ENCODE measurements at regions not wholly inside any gene's neighbourhood (a gene's known extent, or its start where the extent isn't known, plus 50 kb on each side); places are given as distances from the start of the nearest gene placed in this dataset.

- Histone ChIP-seq H3K27me3 (no peaks in the 10 kb centered on the region), H3K27ac (no peak overlapping the region), H3K36me3 (no peaks in the 10 kb centered on the region), H3K4me3 (no peak overlapping the region), H3K4me1 (ENCODE audit: insufficient read depth) (no peaks in the 10 kb centered on the region), H3K9me3 (no peaks in the 10 kb centered on the region)
- no peak for TF ChIP-seq POLR2A (IDR thresholded peaks at IDR 0.05)
- no peak for TF ChIP-seq EP300 (IDR thresholded peaks at IDR 0.05)
- no peak for TF ChIP-seq CTCF (IDR thresholded peaks at IDR 0.05)
- WGBS, 3 donors: 74 to 91% (median 76%) methylated on average over 8 of the region's 8 CpGs
- no peak for DNase-seq
- intact Hi-C loops (cut with DNase I): no loop called here
Observed at GRCh38 chr7:145347271-145347670, 511.4 kb upstream of the TPK1 start.

GRCh38 chr7:145339319-145339718 is 503.5 kb upstream of the TPK1 start:
- Histone ChIP-seq H3K27me3 (no peaks in the 10 kb centered on the region), H3K36me3 (no peaks in the 10 kb centered on the region), H3K4me3 (no peak overlapping the region), H3K4me1 (ENCODE audit: insufficient read depth) (no peaks in the 10 kb centered on the region), H3K9me3 (no peaks in the 10 kb centered on the region), H3K27ac (no peak overlapping the region)
- intact Hi-C loops (cut with DNase I): no loop called here
- TF ChIP-seq EP300 (IDR thresholded peaks at IDR 0.05) (no peak), CTCF (IDR thresholded peaks at IDR 0.05) (no peak)
- WGBS, 3 donors: 67 to 77% (median 72%) methylated on average over 2 of the region's 2 CpGs
- no peak for DNase-seq

GRCh38 chr7:145331522-145331921 is 495.7 kb upstream of the TPK1 start:
- WGBS, 3 donors: 75 to 77% (median 76%) methylated on average over 7 of the region's 7 CpGs

GRCh38 chr7:145331076-145331475 is 495.2 kb upstream of the TPK1 start:
- intact Hi-C loops (cut with DNase I): no loop called here
- TF ChIP-seq CTCF (IDR thresholded peaks at IDR 0.05) (no peak), POLR2A (IDR thresholded peaks at IDR 0.05) (no peak), EP300 (IDR thresholded peaks at IDR 0.05) (no peak)
- no peak overlapping the region for H3K27ac ChIP-seq
- no peaks in the 10 kb centered on the region for H3K4me1 ChIP-seq (ENCODE audit: insufficient read depth)
- no peaks in the 10 kb centered on the region for H3K36me3 ChIP-seq
- 23 to 82% (median 25%) methylated on average over 2 of the region's 2 CpGs for WGBS, 3 donors
- no peaks in the 10 kb centered on the region for H3K27me3 ChIP-seq
- H3K4me3 ChIP-seq: no peak overlapping the region
- H3K9me3 ChIP-seq: no peaks in the 10 kb centered on the region
- DNase-seq: no peak

More at GRCh38 chr7:145331522-145331921, 495.7 kb upstream of the TPK1 start:
- Histone ChIP-seq H3K9me3 (no peaks in the 10 kb centered on the region), H3K36me3 (no peaks in the 10 kb centered on the region), H3K4me3 (no peak overlapping the region), H3K27me3 (no peaks in the 10 kb centered on the region), H3K4me1 (ENCODE audit: insufficient read depth) (no peaks in the 10 kb centered on the region), H3K27ac (no peak overlapping the region)
- intact Hi-C loops (cut with DNase I): no loop called here
- no peak for DNase-seq
- no peak for TF ChIP-seq EP300 (IDR thresholded peaks at IDR 0.05)
- no peak for TF ChIP-seq POLR2A (IDR thresholded peaks at IDR 0.05)
- TF ChIP-seq CTCF (IDR thresholded peaks at IDR 0.05): no peak

- TF ChIP-seq CTCF (IDR thresholded peaks at IDR 0.05) (no peak), POLR2A (IDR thresholded peaks at IDR 0.05) (no peak), EP300 (IDR thresholded peaks at IDR 0.05) (no peak)
- Histone ChIP-seq H3K27me3 (no peaks in the 10 kb centered on the region), H3K4me3 (no peak overlapping the region), H3K27ac (no peak overlapping the region), H3K9me3 (no peaks in the 10 kb centered on the region), H3K36me3 (no peaks in the 10 kb centered on the region), H3K4me1 (ENCODE audit: insufficient read depth) (no peaks in the 10 kb centered on the region)
- intact Hi-C loops (cut with DNase I): no loop called here
- no peak for DNase-seq
- 43 to 57% (median 50%) methylated on average over 1 of the region's 1 CpG for WGBS, 3 donors
Observed at GRCh38 chr7:145327646-145328045, 491.8 kb upstream of the TPK1 start.
